Endothelial cell of umbilical vein (primary cell): ENCODE measurements at regions not wholly inside any gene's neighbourhood (a gene's known extent, or its start where the extent isn't known, plus 50 kb on each side); places are given as distances from the start of the nearest gene placed in this dataset.

ENCODE experiments used
- BruUV-seq: library from RNA; stranded (reverse); fragments of 400-500 nt; replicated peaks from 2 replicates; lab custom pipeline; 2021; lab: Mats Ljungman, UMichigan
- CTCF ChIA-PET: fragments of 300-600, 350-600 bp; sonication (Branson Sonifier 250); formaldehyde crosslinking; loops from one replicate; lab custom pipeline; 2021; ENCODE audit warnings: antibody characterized with exemption, inconsistent platforms; lab: Charles Lee
- POLR2A ChIA-PET: fragments of 300-600, 350-600 bp; sonication (Branson Sonifier 250); formaldehyde crosslinking; loops from one replicate; lab custom pipeline; 2021; ENCODE audit warnings: antibody characterized with exemption, inconsistent platforms; lab: Charles Lee
- DNase-seq: peaks from one replicate; pipeline ENCODE4 v3.0.0-alpha.2; 2011; ENCODE audit warnings: low read depth, low spot score
- FAIRE-seq: peaks from 2 replicates; lab custom pipeline; 2011; peaks lifted over from hg19 to GRCh38; lab: Jason Lieb, UNC
- H2AFZ ChIP-seq: 2 replicates; pipeline ENCODE4 v1.6.0; 2012; ENCODE audit warnings: low read depth, low read length, control low read depth, inconsistent platforms
- H3K27ac ChIP-seq: 2 replicates; pipeline ENCODE4 v1.5.1; 2011; ENCODE audit warnings: low read depth, mild to moderate bottlenecking, control low read depth, low read length, moderate library complexity; ENCODE audit not compliant: insufficient read depth
- H3K27me3 ChIP-seq, 2 experiments: 2 replicates each; pipeline versions ENCODE4 v1.6.0 to v1.6.1; 2011; ENCODE audit warnings: low read length in 2 of 2, mixed read lengths in 1 of 2; ENCODE audit not compliant: control insufficient read depth in 2 of 2, insufficient read depth in 2 of 2
- H3K36me3 ChIP-seq, 2 experiments: 2 replicates in 1 of 2; 3 replicates in 1 of 2; pipeline ENCODE4 v1.5.1; 2011; ENCODE audit warnings: low read length in 2 of 2, mild to moderate bottlenecking in 1 of 2, moderate library complexity in 1 of 2; ENCODE audit not compliant: control insufficient read depth in 2 of 2, insufficient read depth in 2 of 2; ENCODE audit errors: extremely low read depth in 1 of 2
- H3K4me1 ChIP-seq: 3 replicates; pipeline ENCODE4 v1.5.1; 2011; ENCODE audit warnings: mild to moderate bottlenecking, low read length; ENCODE audit not compliant: control insufficient read depth, insufficient read depth; ENCODE audit errors: extremely low read depth
- H3K4me2 ChIP-seq: 2 replicates; pipeline ENCODE4 v1.6.1; 2011; ENCODE audit warnings: low read length, control low read depth, mixed read lengths; ENCODE audit not compliant: insufficient read depth
- H3K4me3 ChIP-seq, 3 experiments: fragments of 200-600 bp in 1 of 3; sonication (generic), shearing (Covaris generic) in 1 of 3; replicated peaks in 1 of 3; 2 replicates each; pipeline ENCODE4 v1.5.1; 2011 to 2016; ENCODE audit warnings: control low read depth in 3 of 3, low read length in 3 of 3, mild to moderate bottlenecking in 2 of 3, inconsistent platforms in 1 of 3, low read depth in 1 of 3, moderate library complexity in 1 of 3; ENCODE audit not compliant: insufficient read depth in 1 of 3
- H3K79me2 ChIP-seq: 2 replicates; pipeline ENCODE4 v1.6.0; 2012; ENCODE audit warnings: low read length, inconsistent platforms; ENCODE audit not compliant: control insufficient read depth, insufficient read depth
- H3K9ac ChIP-seq: replicated peaks from 2 replicates; pipeline ENCODE3; 2011; ENCODE audit warnings: low read length, control low read depth; ENCODE audit not compliant: insufficient read depth; ENCODE audit errors: extremely low read depth
- H3K9me1 ChIP-seq: replicated peaks from 3 replicates; pipeline ENCODE4 v1.6.0; 2011; ENCODE audit warnings: mild to moderate bottlenecking, low read length; ENCODE audit not compliant: control insufficient read depth, insufficient read depth; ENCODE audit errors: extremely low read depth
- H3K9me3 ChIP-seq: replicated peaks from 2 replicates; pipeline ENCODE4 v1.5.1; 2012; ENCODE audit warnings: low read length, inconsistent platforms; ENCODE audit not compliant: control insufficient read depth, insufficient read depth
- H4K20me1 ChIP-seq: replicated peaks from 2 replicates; pipeline ENCODE3; 2011; ENCODE audit warnings: mild to moderate bottlenecking, low read length; ENCODE audit not compliant: control insufficient read depth, insufficient read depth; ENCODE audit errors: extremely low read depth
- EZH2 ChIP-seq: IDR thresholded peaks from 2 replicates; pipeline ENCODE4 v1.6.1; 2012; ENCODE audit warnings: borderline replicate concordance, low read depth, mild to moderate bottlenecking, moderate library complexity, low read length, inconsistent platforms; ENCODE audit not compliant: severe bottlenecking
- FOS ChIP-seq: IDR thresholded peaks from 2 replicates; pipeline ENCODE4 v1.6.1; 2011; ENCODE audit warnings: mild to moderate bottlenecking, low read length, moderate library complexity, borderline replicate concordance; ENCODE audit not compliant: insufficient read depth
- GATA2 ChIP-seq: IDR thresholded peaks from 2 replicates; pipeline ENCODE4 v1.7.0; 2011; ENCODE audit warnings: low read depth, mild to moderate bottlenecking, moderate library complexity, mixed read lengths, low read length; ENCODE audit not compliant: insufficient read length, insufficient read depth
- JUN ChIP-seq: IDR thresholded peaks from 2 replicates; pipeline ENCODE4 v1.6.1; 2011; ENCODE audit warnings: borderline replicate concordance, low read depth; ENCODE audit not compliant: insufficient read length, insufficient read depth
- MYC ChIP-seq: IDR thresholded peaks from one replicate; pipeline ENCODE4 v1.6.1; 2011; ENCODE audit warnings: mild to moderate bottlenecking, low read depth, low read length
- POLR2A ChIP-seq: IDR thresholded peaks from 2 replicates; pipeline ENCODE4 v1.6.1; 2012; ENCODE audit warnings: low read depth, mild to moderate bottlenecking, control low read depth, low read length
- POLR2AphosphoS5 ChIP-seq: IDR thresholded peaks from 2 replicates; pipeline ENCODE4 v1.6.1; 2012; ENCODE audit warnings: low read depth, mild to moderate bottlenecking, control low read depth, low read length, moderate library complexity; ENCODE audit not compliant: insufficient read depth
- dilution Hi-C: fragments of 300-500 bp; cut with MboI; formaldehyde crosslinking; loops from one replicate; pipeline ENCODE4 v1.15.0; 2019; ENCODE audit warnings: low sequenced_read_pairs; ENCODE audit not compliant: extremely low pct_ligation_motif_present
- intact Hi-C: fragments of 100-400 bp; cut with micrococcal nuclease; formaldehyde crosslinking; loops from one replicate; pipeline ENCODE4 v1.10.0; 2022
- TF ChIP-seq, protein P1 (sequence below), 2 donors: IDR thresholded peaks; 1 replicate in 1 of 2; 2 replicates in 1 of 2; pipeline ENCODE4 v1.5.1; 2011; ENCODE audit warnings: low read length in 2 of 2, mild to moderate bottlenecking in 2 of 2, moderate library complexity in 2 of 2, control low read depth in 1 of 2, inconsistent platforms in 1 of 2, low read depth in 1 of 2; ENCODE audit not compliant: insufficient read depth in 1 of 2; ENCODE audit errors: extremely low read depth in 1 of 2
- TF ChIP-seq, protein P2 (sequence below): IDR thresholded peaks from 2 replicates; pipeline ENCODE4 v1.6.1; 2011; ENCODE audit not compliant: insufficient read depth, insufficient read length

DNA sequence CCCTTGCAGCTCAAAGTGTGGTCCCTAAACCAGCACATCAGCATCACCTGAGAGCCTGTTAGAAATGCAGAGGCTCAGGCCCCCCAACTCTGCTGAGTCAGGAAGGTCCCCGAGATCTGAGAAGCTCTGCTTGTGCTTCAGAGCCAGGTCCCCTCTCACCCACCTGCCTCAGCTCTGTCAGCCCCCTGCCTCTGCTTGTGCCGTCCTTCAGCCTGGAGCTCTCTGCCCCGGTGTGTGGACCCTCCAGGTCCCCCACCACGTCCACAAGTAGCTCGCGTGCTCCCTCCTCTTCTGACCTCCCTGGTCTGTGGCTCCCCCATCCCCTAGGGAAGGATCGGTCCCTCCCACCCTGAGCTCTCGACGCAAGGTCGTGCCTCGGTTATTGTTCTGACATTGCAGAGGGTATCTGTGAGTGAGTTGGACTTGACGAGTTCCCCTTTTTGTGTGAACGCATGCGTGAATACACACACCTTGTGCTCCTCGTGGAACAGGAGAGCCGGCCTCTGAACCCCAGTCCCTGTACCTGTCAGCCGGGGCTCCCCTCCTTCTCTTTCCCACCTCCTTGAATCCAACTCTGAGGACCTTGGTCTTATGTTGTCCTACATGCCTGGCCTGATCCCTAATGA lies 75.5 kb upstream of the TAF1B start:
- H3K4me2 ChIP-seq: no peak overlapping the region
- H2AFZ ChIP-seq: no peak overlapping the region
- H3K9me3 ChIP-seq: no peaks in the 10 kb centered on the region
- ChIA-PET CTCF (interaction anchor here (3.3 kb wide), 1 partner anchor 9 kb away, joined by 59 read pairs; no protein-coding TSS in a partner anchor), POLR2A (no interaction called here)
- no peak for FAIRE-seq
- H3K9ac ChIP-seq: no peak overlapping the region
- no peak overlapping the region for H3K27ac ChIP-seq
- H3K4me3 ChIP-seq: no peak overlapping the region
- dilution Hi-C loops: no loop called here
- intact Hi-C loops: no loop called here
- BruUV-seq: no TSS peak
- H3K9me1 ChIP-seq: no peaks in the 10 kb centered on the region
- no peak for TF ChIP-seq GATA2
- no peak for TF ChIP-seq EZH2
- no peak for TF ChIP-seq MYC
- TF ChIP-seq POLR2AphosphoS5: no peak
- TF ChIP-seq, protein P1, sequence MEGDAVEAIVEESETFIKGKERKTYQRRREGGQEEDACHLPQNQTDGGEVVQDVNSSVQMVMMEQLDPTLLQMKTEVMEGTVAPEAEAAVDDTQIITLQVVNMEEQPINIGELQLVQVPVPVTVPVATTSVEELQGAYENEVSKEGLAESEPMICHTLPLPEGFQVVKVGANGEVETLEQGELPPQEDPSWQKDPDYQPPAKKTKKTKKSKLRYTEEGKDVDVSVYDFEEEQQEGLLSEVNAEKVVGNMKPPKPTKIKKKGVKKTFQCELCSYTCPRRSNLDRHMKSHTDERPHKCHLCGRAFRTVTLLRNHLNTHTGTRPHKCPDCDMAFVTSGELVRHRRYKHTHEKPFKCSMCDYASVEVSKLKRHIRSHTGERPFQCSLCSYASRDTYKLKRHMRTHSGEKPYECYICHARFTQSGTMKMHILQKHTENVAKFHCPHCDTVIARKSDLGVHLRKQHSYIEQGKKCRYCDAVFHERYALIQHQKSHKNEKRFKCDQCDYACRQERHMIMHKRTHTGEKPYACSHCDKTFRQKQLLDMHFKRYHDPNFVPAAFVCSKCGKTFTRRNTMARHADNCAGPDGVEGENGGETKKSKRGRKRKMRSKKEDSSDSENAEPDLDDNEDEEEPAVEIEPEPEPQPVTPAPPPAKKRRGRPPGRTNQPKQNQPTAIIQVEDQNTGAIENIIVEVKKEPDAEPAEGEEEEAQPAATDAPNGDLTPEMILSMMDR (IDR thresholded peaks at IDR 0.05; ENCODE audit: extremely low read depth in 1 of 2, insufficient read depth in 1 of 2, low read depth in 1 of 2, low read length in 2 of 2): no peak
- no peak for TF ChIP-seq JUN
- no peak for TF ChIP-seq FOS
- TF ChIP-seq, protein P2, sequence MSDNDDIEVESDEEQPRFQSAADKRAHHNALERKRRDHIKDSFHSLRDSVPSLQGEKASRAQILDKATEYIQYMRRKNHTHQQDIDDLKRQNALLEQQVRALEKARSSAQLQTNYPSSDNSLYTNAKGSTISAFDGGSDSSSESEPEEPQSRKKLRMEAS: no peak
- no peak for TF ChIP-seq POLR2A
- no peaks in the 10 kb centered on the region for H3K36me3 ChIP-seq
- H3K4me1 ChIP-seq: no peaks in the 10 kb centered on the region
- no peak for DNase-seq
- H4K20me1 ChIP-seq: no peaks in the 10 kb centered on the region
- no peaks in the 10 kb centered on the region for H3K79me2 ChIP-seq
- peaks cover 0 to 12% of the 10 kb centered on the region in 2 experiments for H3K27me3 ChIP-seq
